Neural cell (in vitro differentiated cells): ENCODE measurements at regions not wholly inside any gene's neighbourhood (a gene's known extent, or its start where the extent isn't known, plus 50 kb on each side); places are given as distances from the start of the nearest gene placed in this dataset.

Experiments used
- H2AFZ ChIP-seq: fragments of 200-600, 300-800 bp; sonication (generic), shearing (Covaris generic); 2 replicates; pipeline ENCODE4 v1.6.0; 2014; ENCODE audit warnings: low read depth, mild to moderate bottlenecking, antibody characterized with exemption, low read length, moderate library complexity
- H3F3A ChIP-seq: fragments of 200-600 bp; shearing (Covaris generic); 2 replicates; pipeline ENCODE4 v1.6.1; 2016; ENCODE audit warnings: mild to moderate bottlenecking, moderate library complexity, mixed read lengths, antibody characterized with exemption, low read length; ENCODE audit not compliant: insufficient read depth, poor library complexity, severe bottlenecking
- H3K27ac ChIP-seq: fragments of 200-600, 300-800 bp; sonication (generic), shearing (Covaris generic); 2 replicates; pipeline ENCODE4 v1.5.1; 2014; ENCODE audit warnings: mild to moderate bottlenecking, low read length, moderate library complexity
- H3K27me3 ChIP-seq: fragments of 300-800, 200-600 bp; sonication (generic), shearing (Covaris generic); 2 replicates; pipeline ENCODE4 v1.6.0; 2014; ENCODE audit warnings: mild to moderate bottlenecking, low read depth, low read length, moderate library complexity; ENCODE audit not compliant: insufficient read depth
- H3K36me3 ChIP-seq: fragments of 300-800, 200-600 bp; sonication (generic), shearing (Covaris generic); 2 replicates; pipeline ENCODE4 v1.5.1; 2014; ENCODE audit warnings: mild to moderate bottlenecking, antibody characterized with exemption, low read length, moderate library complexity; ENCODE audit not compliant: insufficient read depth
- H3K4me2 ChIP-seq: fragments of 300-800, 200-600 bp; sonication (generic), shearing (Covaris generic); 2 replicates; pipeline ENCODE4 v1.6.0; 2014; ENCODE audit warnings: mild to moderate bottlenecking, low read length
- H3K4me3 ChIP-seq: fragments of 300-800, 200-600 bp; sonication (generic), shearing (Covaris generic); 2 replicates; pipeline ENCODE4 v1.5.1; 2014; ENCODE audit warnings: mild to moderate bottlenecking, low read length, moderate library complexity
- H3K79me2 ChIP-seq: fragments of 200-600 bp; shearing (Covaris generic); replicated peaks from 2 replicates; pipeline ENCODE4 v1.6.0; 2014; ENCODE audit warnings: mild to moderate bottlenecking, low read length, moderate library complexity; ENCODE audit not compliant: insufficient read depth
- H3K9ac ChIP-seq: fragments of 300-800, 200-600 bp; sonication (generic), shearing (Covaris generic); 2 replicates; pipeline ENCODE4 v1.6.1; 2016; ENCODE audit warnings: mild to moderate bottlenecking, low read length, mixed read lengths
- H3K9me2 ChIP-seq: fragments of 200-600 bp; shearing (Covaris generic); 2 replicates; pipeline ENCODE4 v1.6.1; 2016; ENCODE audit warnings: mild to moderate bottlenecking, low read length, mixed read lengths; ENCODE audit not compliant: insufficient read depth
- H3K9me3 ChIP-seq: fragments of 200-600, 300-800 bp; sonication (generic), shearing (Covaris generic); 2 replicates; pipeline ENCODE4 v1.6.1; 2016; ENCODE audit warnings: mild to moderate bottlenecking, mixed run types, low read length, moderate library complexity, mixed read lengths
- H4K20me1 ChIP-seq: fragments of 200-600 bp; shearing (Covaris generic); 2 replicates; pipeline ENCODE4 v1.6.1; 2016; ENCODE audit warnings: mild to moderate bottlenecking, mixed run types; ENCODE audit not compliant: insufficient read depth
- CTCF ChIP-seq: fragments of 450-650 bp; IDR thresholded peaks from 2 replicates; pipeline ENCODE4 v1.5.1; 2014; ENCODE audit warnings: antibody characterized with exemption, mild to moderate bottlenecking, moderate library complexity; ENCODE audit not compliant: poor library complexity, severe bottlenecking
- EP300 ChIP-seq: fragments of 450-650 bp; conservative IDR thresholded peaks from 2 replicates; pipeline ENCODE4 v1.6.1; 2014; ENCODE audit warnings: antibody characterized with exemption, mild to moderate bottlenecking, moderate library complexity; ENCODE audit not compliant: poor library complexity, severe bottlenecking
- EZH2 ChIP-seq: fragments of 200-600, 300-800 bp; shearing (Covaris generic), sonication (generic); IDR thresholded peaks from 2 replicates; pipeline ENCODE4 v1.6.1; 2014; ENCODE audit warnings: antibody characterized with exemption, low read length, borderline replicate concordance, mild to moderate bottlenecking; ENCODE audit not compliant: insufficient read depth, poor library complexity, severe bottlenecking
- MXI1 ChIP-seq: fragments of 450-650 bp; conservative IDR thresholded peaks from 2 replicates; pipeline ENCODE4 v1.6.1; 2014; ENCODE audit warnings: antibody characterized with exemption, mild to moderate bottlenecking; ENCODE audit not compliant: poor library complexity, severe bottlenecking
- POLR2AphosphoS5 ChIP-seq: IDR thresholded peaks from 2 replicates; pipeline ENCODE4 v1.6.1; 2012
- RAD21 ChIP-seq: fragments of 450-650 bp; conservative IDR thresholded peaks from 2 replicates; pipeline ENCODE4 v1.6.1; 2014; ENCODE audit warnings: antibody characterized with exemption, mild to moderate bottlenecking, moderate library complexity
- SMC3 ChIP-seq: fragments of 450-650 bp; conservative IDR thresholded peaks from 2 replicates; pipeline ENCODE4 v1.6.1; 2014; ENCODE audit warnings: antibody characterized with exemption, mild to moderate bottlenecking, moderate library complexity; ENCODE audit not compliant: poor library complexity
- TAF1 ChIP-seq: IDR thresholded peaks from 2 replicates; pipeline ENCODE4 v1.6.1; 2012; ENCODE audit warnings: low read depth
- TF ChIP-seq, protein P1 (sequence below): IDR thresholded peaks from 2 replicates; pipeline ENCODE4 v1.6.1; 2012; ENCODE audit warnings: borderline replicate concordance

DNA sequence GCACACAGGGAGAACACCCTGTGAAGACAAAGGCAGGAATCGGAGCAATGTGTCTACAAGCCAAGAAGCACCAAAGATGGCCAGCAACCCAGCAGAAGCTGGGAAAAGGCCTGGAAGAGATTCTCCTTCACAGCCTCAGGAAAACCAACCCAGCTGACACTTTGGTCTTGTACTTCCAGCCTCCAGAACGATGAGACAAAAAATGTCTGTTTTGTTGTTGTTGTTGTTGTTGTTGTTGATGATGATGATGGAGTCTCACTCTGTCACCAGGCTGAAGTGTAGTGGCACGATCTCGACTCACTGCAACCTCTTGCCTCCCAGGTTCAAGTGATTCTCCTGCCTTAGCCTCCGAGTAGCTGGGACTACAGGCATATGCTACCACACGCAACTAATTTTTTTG is 157.3 kb downstream of the ETS2 start:
- H3K4me2 ChIP-seq: no peak overlapping the region
- no peak overlapping the region for H3K4me3 ChIP-seq
- H3K27ac ChIP-seq: no peak overlapping the region
- H3K79me2 ChIP-seq: no peaks in the 10 kb centered on the region
- H3K36me3 ChIP-seq: no peaks in the 10 kb centered on the region
- H3K27me3 ChIP-seq: no peaks in the 10 kb centered on the region
- H3F3A ChIP-seq: no peaks in the 10 kb centered on the region
- no peak overlapping the region for H2AFZ ChIP-seq
- H3K9ac ChIP-seq: no peak overlapping the region
- TF ChIP-seq EZH2 (no peak), SMC3 (no peak), EP300 (no peak), TAF1 (no peak), MXI1 (no peak), RAD21 (no peak), POLR2AphosphoS5 (no peak), CTCF (no peak)
- TF ChIP-seq, protein P1, sequence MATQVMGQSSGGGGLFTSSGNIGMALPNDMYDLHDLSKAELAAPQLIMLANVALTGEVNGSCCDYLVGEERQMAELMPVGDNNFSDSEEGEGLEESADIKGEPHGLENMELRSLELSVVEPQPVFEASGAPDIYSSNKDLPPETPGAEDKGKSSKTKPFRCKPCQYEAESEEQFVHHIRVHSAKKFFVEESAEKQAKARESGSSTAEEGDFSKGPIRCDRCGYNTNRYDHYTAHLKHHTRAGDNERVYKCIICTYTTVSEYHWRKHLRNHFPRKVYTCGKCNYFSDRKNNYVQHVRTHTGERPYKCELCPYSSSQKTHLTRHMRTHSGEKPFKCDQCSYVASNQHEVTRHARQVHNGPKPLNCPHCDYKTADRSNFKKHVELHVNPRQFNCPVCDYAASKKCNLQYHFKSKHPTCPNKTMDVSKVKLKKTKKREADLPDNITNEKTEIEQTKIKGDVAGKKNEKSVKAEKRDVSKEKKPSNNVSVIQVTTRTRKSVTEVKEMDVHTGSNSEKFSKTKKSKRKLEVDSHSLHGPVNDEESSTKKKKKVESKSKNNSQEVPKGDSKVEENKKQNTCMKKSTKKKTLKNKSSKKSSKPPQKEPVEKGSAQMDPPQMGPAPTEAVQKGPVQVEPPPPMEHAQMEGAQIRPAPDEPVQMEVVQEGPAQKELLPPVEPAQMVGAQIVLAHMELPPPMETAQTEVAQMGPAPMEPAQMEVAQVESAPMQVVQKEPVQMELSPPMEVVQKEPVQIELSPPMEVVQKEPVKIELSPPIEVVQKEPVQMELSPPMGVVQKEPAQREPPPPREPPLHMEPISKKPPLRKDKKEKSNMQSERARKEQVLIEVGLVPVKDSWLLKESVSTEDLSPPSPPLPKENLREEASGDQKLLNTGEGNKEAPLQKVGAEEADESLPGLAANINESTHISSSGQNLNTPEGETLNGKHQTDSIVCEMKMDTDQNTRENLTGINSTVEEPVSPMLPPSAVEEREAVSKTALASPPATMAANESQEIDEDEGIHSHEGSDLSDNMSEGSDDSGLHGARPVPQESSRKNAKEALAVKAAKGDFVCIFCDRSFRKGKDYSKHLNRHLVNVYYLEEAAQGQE: no peak
- H3K9me3 ChIP-seq: no peaks in the 10 kb centered on the region
- no peaks in the 10 kb centered on the region for H4K20me1 ChIP-seq
- H3K9me2 ChIP-seq: no peaks in the 10 kb centered on the region

DNA sequence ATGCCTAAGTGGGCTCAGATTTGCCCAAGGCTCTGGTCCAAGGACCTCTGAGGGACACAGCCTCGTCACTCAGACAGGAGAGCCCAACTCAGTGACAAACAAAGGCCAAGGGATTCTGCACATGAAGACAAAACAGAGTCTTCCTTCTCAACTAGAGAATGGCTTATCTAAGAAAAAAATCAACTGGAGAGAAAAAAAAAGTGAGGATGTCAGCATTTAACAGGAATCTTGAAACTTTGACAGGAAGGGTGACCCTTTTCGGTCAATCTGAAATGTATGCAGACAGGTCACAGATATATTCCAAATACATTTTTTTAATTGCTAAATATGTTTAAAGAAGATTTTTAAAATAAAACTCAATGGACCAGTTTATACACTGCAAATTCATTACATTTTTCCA is 154.5 kb downstream of the ETS2 start:
- H3K79me2 ChIP-seq: no peaks in the 10 kb centered on the region
- no peaks in the 10 kb centered on the region for H4K20me1 ChIP-seq
- no peaks in the 10 kb centered on the region for H3K9me3 ChIP-seq
- TF ChIP-seq TAF1: no peak
- no peak overlapping the region for H3K4me2 ChIP-seq
- no peak overlapping the region for H3K9ac ChIP-seq
- no peak overlapping the region for H3K27ac ChIP-seq
- no peak overlapping the region for H3K4me3 ChIP-seq
- H2AFZ ChIP-seq: no peak overlapping the region
- no peaks in the 10 kb centered on the region for H3K36me3 ChIP-seq
- H3K27me3 ChIP-seq: no peaks in the 10 kb centered on the region
- H3K9me2 ChIP-seq: no peaks in the 10 kb centered on the region
- H3F3A ChIP-seq: no peaks in the 10 kb centered on the region

GRCh38 chr21:38959692-38960061 is 153.9 kb downstream of the ETS2 start:
- H3K4me3 ChIP-seq: no peak overlapping the region
- no peak overlapping the region for H3K27ac ChIP-seq
- no peaks in the 10 kb centered on the region for H3K36me3 ChIP-seq
- H3K9me3 ChIP-seq: no peaks in the 10 kb centered on the region
- no peak overlapping the region for H2AFZ ChIP-seq
- H4K20me1 ChIP-seq: no peaks in the 10 kb centered on the region
- no peaks in the 10 kb centered on the region for H3F3A ChIP-seq
- no peaks in the 10 kb centered on the region for H3K79me2 ChIP-seq
- H3K27me3 ChIP-seq: no peaks in the 10 kb centered on the region
- no peak for TF ChIP-seq POLR2AphosphoS5
- TF ChIP-seq, protein P1: no peak
- TF ChIP-seq EZH2: no peak
- no peak for TF ChIP-seq SMC3
- no peak for TF ChIP-seq RAD21
- TF ChIP-seq TAF1: no peak
- TF ChIP-seq EP300: no peak
- H3K9ac ChIP-seq: no peak overlapping the region
- H3K4me2 ChIP-seq: no peak overlapping the region
- H3K9me2 ChIP-seq: no peaks in the 10 kb centered on the region
